ENCODE measurements at regions not wholly inside any gene's neighbourhood (a gene's known extent, or its start where the extent isn't known, plus 50 kb on each side); places are given as distances from the start of the nearest gene placed in this dataset.

GRCh38 chrX:139156356-139156755, 374.2 kb upstream of the F9 start:
- no peak for TF ChIP-seq TAF1 (IDR thresholded peaks at IDR 0.05; ENCODE audit: borderline replicate concordance, low read depth, low read length)
- TF ChIP-seq POLR2A (IDR thresholded peaks at IDR 0.05; ENCODE audit: low read depth, low read length) = no peak
